HEK293 (cell line): ENCODE measurements at regions not wholly inside any gene's neighbourhood (a gene's known extent, or its start where the extent isn't known, plus 50 kb on each side); places are given as distances from the start of the nearest gene placed in this dataset.
A peak's percentile ranks its signal among the peaks of the same experiment; 100 is the strongest.

Experiments used
- CTCF ChIA-PET: fragments of 350-600 bp; formaldehyde crosslinking; extraction: SDS; loops from one replicate; lab custom pipeline; 2021; ENCODE audit warnings: antibody characterized with exemption; lab: Yijun Ruan, JAX
- POLR2A ChIA-PET: fragments of 300-600 bp; formaldehyde crosslinking; extraction: SDS; loops from one replicate; lab custom pipeline; 2020; ENCODE audit warnings: antibody characterized with exemption, inconsistent platforms; lab: Yijun Ruan, JAX
- H3K27ac ChIP-seq: fragments of 200-500 bp; sonication (Bioruptor generic); 2 replicates; pipeline ENCODE4 v1.5.1; 2014; ENCODE audit warnings: low read depth, low read length, control low read depth, inconsistent platforms; ENCODE audit errors: extremely low read depth
- H3K36me3 ChIP-seq, 2 experiments: fragments of 200-500 bp in 1 of 2; sonication (Bioruptor generic) in 1 of 2; 1 replicate in 1 of 2; 2 replicates in 1 of 2; pipeline ENCODE4 v1.5.1; 2014 to 2017; ENCODE audit warnings: inconsistent platforms in 2 of 2, low read length in 2 of 2; ENCODE audit not compliant: control insufficient read depth in 2 of 2, insufficient read depth in 1 of 2
- H3K4me1 ChIP-seq: fragments of 200-500 bp; sonication (Bioruptor generic); 2 replicates; pipeline ENCODE4 v1.5.1; 2014; ENCODE audit warnings: mild to moderate bottlenecking, low read length, inconsistent platforms; ENCODE audit not compliant: control insufficient read depth, insufficient read depth
- H3K4me3 ChIP-seq: 2 replicates; pipeline ENCODE4 v1.5.1; 2011; ENCODE audit warnings: low read depth, mild to moderate bottlenecking, control low read depth, low read length, moderate library complexity
- H3K9me3 ChIP-seq: fragments of 200-500 bp; sonication (Bioruptor generic); 2 replicates; pipeline ENCODE4 v1.5.1; 2014; ENCODE audit warnings: low read depth, low read length, inconsistent platforms; ENCODE audit not compliant: control insufficient read depth, insufficient read depth
- GLIS1 ChIP-seq: fragments of 450-650 bp; formaldehyde crosslinking; IDR thresholded peaks from 2 replicates; pipeline ENCODE4 v1.5.1; 2016; ENCODE audit warnings: missing biosample characterization, missing genetic modification characterization
- YY2 ChIP-seq: fragments of 450-650 bp; formaldehyde crosslinking; IDR thresholded peaks from 2 replicates; pipeline ENCODE4 v1.5.1; 2016; ENCODE audit warnings: missing biosample characterization, missing genetic modification characterization
- ZNF302 ChIP-seq: fragments of 450-650 bp; formaldehyde crosslinking; IDR thresholded peaks from 2 replicates; pipeline ENCODE4 v1.5.1; 2016; ENCODE audit warnings: missing biosample characterization, missing genetic modification characterization, low read depth
- ZNF548 ChIP-seq: fragments of 450-650 bp; formaldehyde crosslinking; IDR thresholded peaks from 2 replicates; pipeline ENCODE4 v1.5.1; 2016; ENCODE audit warnings: missing biosample characterization, missing genetic modification characterization
- ZNF555 ChIP-seq: fragments of 450-650 bp; formaldehyde crosslinking; conservative IDR thresholded peaks from 2 replicates; pipeline ENCODE4 v1.5.1; 2017; ENCODE audit warnings: missing biosample characterization, mild to moderate bottlenecking, missing genetic modification characterization, inconsistent platforms
- ZNF558 ChIP-seq: fragments of 450-650 bp; formaldehyde crosslinking; IDR thresholded peaks from 2 replicates; pipeline ENCODE4 v1.5.1; 2016; ENCODE audit warnings: missing biosample characterization, missing genetic modification characterization
- ZNF596 ChIP-seq: fragments of 450-650 bp; IDR thresholded peaks from 2 replicates; pipeline ENCODE4 v1.5.0; 2018; ENCODE audit warnings: missing biosample characterization, mild to moderate bottlenecking, missing genetic modification characterization, moderate library complexity
- ZNF626 ChIP-seq: fragments of 450-650 bp; sonication (Bioruptor Pico); formaldehyde crosslinking; IDR thresholded peaks from 2 replicates; pipeline ENCODE4 v1.5.1; 2018; ENCODE audit warnings: missing biosample characterization, missing genetic modification characterization, inconsistent platforms
- TF ChIP-seq, protein P1 (sequence below): fragments of 450-650 bp; formaldehyde crosslinking; IDR thresholded peaks from 2 replicates; pipeline ENCODE4 v1.5.1; 2016; ENCODE audit warnings: missing biosample characterization, missing genetic modification characterization
- TF ChIP-seq, protein P2 (sequence below): fragments of 450-650 bp; formaldehyde crosslinking; IDR thresholded peaks from 2 replicates; pipeline ENCODE4 v1.5.1; 2017; ENCODE audit warnings: missing biosample characterization, missing genetic modification characterization
- TF ChIP-seq, protein P3 (sequence below): fragments of 450-650 bp; formaldehyde crosslinking; IDR thresholded peaks from 2 replicates; pipeline ENCODE4 v1.5.1; 2016; ENCODE audit warnings: missing biosample characterization, missing genetic modification characterization, low read depth
- TF ChIP-seq, protein P4 (sequence below): fragments of 450-650 bp; formaldehyde crosslinking; IDR thresholded peaks from 2 replicates; pipeline ENCODE4 v1.5.1; 2017; ENCODE audit warnings: missing biosample characterization, missing genetic modification characterization
- TF ChIP-seq, protein P5 (sequence below): fragments of 450-650 bp; formaldehyde crosslinking; IDR thresholded peaks from 2 replicates; pipeline ENCODE4 v1.5.1; 2017; ENCODE audit warnings: missing biosample characterization, missing genetic modification characterization

DNA sequence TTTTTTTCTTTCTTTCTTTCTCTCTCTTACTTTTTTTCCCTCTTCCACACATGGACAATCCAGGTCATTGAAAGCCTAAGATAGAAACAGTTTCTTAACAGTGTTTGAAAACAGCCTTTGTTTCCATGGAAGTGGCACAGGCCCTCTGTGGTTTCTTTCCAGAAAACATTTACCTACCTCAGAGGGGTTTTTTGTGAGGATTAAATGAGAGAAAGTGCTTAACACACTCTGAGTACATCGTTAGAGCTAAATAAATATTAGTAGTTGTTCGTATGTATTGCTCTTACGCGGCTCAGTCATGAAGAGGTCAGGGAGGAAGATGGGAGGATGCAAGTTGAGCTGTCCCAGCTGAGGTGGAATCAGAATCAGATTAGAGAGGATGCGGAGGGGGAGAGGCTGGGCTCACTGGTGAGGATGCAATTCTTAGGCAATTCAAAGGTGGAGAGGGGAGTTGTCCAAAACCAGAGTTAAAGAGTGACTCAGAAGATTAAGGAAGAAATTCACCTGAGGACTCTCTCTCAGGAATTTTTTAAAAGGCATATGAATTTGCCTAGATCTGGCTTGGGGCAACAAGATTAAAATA lies 345.4 kb downstream of the PMP22 start (continued):
- TF ChIP-seq, protein P1, sequence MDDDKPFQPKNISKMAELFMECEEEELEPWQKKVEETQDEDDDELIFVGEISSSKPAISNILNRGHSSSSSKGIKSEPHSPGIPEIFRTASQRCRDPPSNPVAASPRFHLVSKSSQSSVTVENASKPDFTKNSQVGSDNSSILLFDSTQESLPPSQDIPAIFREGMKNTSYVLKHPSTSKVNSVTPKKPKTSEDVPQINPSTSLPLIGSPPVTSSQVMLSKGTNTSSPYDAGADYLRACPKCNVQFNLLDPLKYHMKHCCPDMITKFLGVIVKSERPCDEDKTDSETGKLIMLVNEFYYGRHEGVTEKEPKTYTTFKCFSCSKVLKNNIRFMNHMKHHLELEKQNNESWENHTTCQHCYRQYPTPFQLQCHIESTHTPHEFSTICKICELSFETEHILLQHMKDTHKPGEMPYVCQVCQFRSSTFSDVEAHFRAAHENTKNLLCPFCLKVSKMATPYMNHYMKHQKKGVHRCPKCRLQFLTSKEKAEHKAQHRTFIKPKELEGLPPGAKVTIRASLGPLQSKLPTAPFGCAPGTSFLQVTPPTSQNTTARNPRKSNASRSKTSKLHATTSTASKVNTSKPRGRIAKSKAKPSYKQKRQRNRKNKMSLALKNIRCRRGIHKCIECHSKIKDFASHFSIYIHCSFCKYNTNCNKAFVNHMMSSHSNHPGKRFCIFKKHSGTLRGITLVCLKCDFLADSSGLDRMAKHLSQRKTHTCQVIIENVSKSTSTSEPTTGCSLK (tag by site-specific recombination) = no peak
- TF ChIP-seq ZNF596 (tag by site-specific recombination) = no peak
- no peak for TF ChIP-seq ZNF302 (tag by site-specific recombination)
- TF ChIP-seq GLIS1 = no peak
- no peak for TF ChIP-seq ZNF626 (tag by site-specific recombination)

DNA sequence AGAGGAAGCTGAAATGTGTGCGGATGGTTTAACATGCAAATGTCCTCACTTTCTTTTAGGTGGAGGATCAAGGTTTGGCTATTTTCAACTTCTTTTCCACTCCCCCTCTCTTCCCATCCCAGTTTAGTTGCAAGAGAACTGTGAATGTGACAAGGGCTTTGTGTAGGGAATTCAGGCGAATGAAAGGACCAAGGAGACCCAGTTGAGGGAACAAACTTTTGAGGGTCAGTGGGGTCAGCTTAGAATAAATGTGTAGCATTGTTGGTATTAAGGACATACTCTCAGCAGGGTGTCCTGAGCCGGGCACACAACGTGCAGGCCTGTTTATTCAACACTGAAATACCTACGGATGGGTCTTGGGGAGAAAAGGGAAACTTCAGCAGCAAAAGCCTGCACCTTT lies 346.0 kb downstream of the PMP22 start:
- POLR2A ChIA-PET = no interaction called here

DNA sequence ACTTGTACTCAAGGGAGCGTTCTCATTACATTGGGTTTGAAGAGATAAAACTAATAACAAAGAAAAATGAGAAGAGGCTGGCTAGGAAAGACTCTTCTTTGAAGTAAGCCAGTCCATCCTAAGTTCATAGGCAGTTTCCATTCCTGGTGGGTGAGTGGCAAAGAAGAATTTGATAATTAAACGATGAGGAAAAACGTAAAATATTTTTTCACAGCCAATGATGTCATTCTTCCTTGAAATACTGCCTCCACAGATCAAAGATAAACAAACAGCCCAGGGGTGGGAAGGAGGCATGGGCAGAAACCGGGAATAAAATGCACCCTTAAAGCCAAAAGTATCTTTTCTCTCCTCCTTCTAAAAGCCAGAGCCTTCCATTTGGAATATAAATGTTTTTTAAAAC lies 346.6 kb downstream of the PMP22 start:
- TF ChIP-seq, protein P2, sequence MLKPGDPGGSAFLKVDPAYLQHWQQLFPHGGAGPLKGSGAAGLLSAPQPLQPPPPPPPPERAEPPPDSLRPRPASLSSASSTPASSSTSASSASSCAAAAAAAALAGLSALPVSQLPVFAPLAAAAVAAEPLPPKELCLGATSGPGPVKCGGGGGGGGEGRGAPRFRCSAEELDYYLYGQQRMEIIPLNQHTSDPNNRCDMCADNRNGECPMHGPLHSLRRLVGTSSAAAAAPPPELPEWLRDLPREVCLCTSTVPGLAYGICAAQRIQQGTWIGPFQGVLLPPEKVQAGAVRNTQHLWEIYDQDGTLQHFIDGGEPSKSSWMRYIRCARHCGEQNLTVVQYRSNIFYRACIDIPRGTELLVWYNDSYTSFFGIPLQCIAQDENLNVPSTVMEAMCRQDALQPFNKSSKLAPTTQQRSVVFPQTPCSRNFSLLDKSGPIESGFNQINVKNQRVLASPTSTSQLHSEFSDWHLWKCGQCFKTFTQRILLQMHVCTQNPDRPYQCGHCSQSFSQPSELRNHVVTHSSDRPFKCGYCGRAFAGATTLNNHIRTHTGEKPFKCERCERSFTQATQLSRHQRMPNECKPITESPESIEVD (tag by site-specific recombination) = peak; percentile 79
- TF ChIP-seq, protein P3, sequence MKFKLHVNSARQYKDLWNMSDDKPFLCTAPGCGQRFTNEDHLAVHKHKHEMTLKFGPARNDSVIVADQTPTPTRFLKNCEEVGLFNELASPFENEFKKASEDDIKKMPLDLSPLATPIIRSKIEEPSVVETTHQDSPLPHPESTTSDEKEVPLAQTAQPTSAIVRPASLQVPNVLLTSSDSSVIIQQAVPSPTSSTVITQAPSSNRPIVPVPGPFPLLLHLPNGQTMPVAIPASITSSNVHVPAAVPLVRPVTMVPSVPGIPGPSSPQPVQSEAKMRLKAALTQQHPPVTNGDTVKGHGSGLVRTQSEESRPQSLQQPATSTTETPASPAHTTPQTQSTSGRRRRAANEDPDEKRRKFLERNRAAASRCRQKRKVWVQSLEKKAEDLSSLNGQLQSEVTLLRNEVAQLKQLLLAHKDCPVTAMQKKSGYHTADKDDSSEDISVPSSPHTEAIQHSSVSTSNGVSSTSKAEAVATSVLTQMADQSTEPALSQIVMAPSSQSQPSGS = peak; percentile 51
- TF ChIP-seq ZNF555 (tag by site-specific recombination) (no peak), ZNF558 (peak; percentile 92), ZNF548 (no peak), YY2 (no peak)
- TF ChIP-seq, protein P4, sequence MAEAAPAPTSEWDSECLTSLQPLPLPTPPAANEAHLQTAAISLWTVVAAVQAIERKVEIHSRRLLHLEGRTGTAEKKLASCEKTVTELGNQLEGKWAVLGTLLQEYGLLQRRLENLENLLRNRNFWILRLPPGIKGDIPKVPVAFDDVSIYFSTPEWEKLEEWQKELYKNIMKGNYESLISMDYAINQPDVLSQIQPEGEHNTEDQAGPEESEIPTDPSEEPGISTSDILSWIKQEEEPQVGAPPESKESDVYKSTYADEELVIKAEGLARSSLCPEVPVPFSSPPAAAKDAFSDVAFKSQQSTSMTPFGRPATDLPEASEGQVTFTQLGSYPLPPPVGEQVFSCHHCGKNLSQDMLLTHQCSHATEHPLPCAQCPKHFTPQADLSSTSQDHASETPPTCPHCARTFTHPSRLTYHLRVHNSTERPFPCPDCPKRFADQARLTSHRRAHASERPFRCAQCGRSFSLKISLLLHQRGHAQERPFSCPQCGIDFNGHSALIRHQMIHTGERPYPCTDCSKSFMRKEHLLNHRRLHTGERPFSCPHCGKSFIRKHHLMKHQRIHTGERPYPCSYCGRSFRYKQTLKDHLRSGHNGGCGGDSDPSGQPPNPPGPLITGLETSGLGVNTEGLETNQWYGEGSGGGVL (tag by site-specific recombination) = peak; percentile 13; the same call in 1 of the 2 replicates
- ChIA-PET CTCF (interaction anchor here (0.6 kb wide), 1 partner anchor 237 kb away, joined by 3 read pairs; no protein-coding TSS in a partner anchor), POLR2A (no interaction called here)
- Histone ChIP-seq H3K27ac (no peak overlapping the region), H3K4me3 (no peak overlapping the region), H3K4me1 (peaks cover 10% of the 10 kb centered on the region), H3K9me3 (peaks cover 2% of the 10 kb centered on the region; the same call in 1 of the 2 replicates), H3K36me3 (no peaks in the 10 kb centered on the region)

More for the DNA sequence above, 346.0 kb downstream of the PMP22 start:
- no peak for TF ChIP-seq YY2
- TF ChIP-seq, protein P2 (tag by site-specific recombination) = no peak
- TF ChIP-seq, protein P5, sequence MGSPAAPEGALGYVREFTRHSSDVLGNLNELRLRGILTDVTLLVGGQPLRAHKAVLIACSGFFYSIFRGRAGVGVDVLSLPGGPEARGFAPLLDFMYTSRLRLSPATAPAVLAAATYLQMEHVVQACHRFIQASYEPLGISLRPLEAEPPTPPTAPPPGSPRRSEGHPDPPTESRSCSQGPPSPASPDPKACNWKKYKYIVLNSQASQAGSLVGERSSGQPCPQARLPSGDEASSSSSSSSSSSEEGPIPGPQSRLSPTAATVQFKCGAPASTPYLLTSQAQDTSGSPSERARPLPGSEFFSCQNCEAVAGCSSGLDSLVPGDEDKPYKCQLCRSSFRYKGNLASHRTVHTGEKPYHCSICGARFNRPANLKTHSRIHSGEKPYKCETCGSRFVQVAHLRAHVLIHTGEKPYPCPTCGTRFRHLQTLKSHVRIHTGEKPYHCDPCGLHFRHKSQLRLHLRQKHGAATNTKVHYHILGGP = no peak
- H3K4me1 ChIP-seq = peaks cover 10% of the 10 kb centered on the region
- H3K9me3 ChIP-seq = peaks cover 2% of the 10 kb centered on the region; the same call in 1 of the 2 replicates
- no peaks in the 10 kb centered on the region for H3K36me3 ChIP-seq
- no peak overlapping the region for H3K4me3 ChIP-seq
- H3K27ac ChIP-seq = no peak overlapping the region
- CTCF ChIA-PET = interaction anchor here (0.6 to 1.6 kb wide), 2 partner anchors 32 to 238 kb away, joined by 3 to 8 read pairs; no protein-coding TSS in a partner anchor
